ENCODE measurements at regions not wholly inside any gene's neighbourhood (a gene's known extent, or its start where the extent isn't known, plus 50 kb on each side); places are given as distances from the start of the nearest gene placed in this dataset.

DNA sequence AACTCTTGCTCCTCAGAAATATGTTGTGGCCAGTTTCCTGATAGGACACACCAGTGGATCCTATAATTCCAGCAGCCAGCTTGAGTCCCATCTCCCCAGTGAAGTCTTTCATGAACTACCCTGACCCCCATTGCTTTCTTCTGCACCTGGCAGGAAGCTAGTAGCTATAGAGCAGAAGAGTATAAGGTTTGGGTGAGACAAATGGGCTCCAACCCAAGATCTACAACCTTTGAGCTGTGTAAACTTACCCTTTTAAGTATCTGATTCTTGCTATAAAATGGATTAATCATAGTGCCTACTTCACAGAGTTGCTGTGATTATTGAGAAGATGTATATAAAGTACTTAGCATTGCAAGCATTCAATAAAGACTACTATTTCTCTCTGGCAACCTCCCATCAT, 396.9 kb upstream of the CADM1 start:
- no peak overlapping the region for H3K27ac ChIP-seq (ENCODE audit: low read length)
- no peaks in the 10 kb centered on the region for H3K9me3 ChIP-seq (ENCODE audit: control insufficient read depth, low read length)
- no peak overlapping the region for H3K4me3 ChIP-seq (ENCODE audit: low read length)
- H3K4me1 ChIP-seq (ENCODE audit: control insufficient read depth, insufficient read depth, low read length) = no peaks in the 10 kb centered on the region
- ATAC-seq (no peak), DNase-seq (no peak)
- no peaks in the 10 kb centered on the region for H3K27me3 ChIP-seq (ENCODE audit: control insufficient read depth, insufficient read depth)
- intact Hi-C loops (cut with DNase I) = no loop called here

GRCh38 chr11:115900111-115900510, 395.9 kb upstream of the CADM1 start:
- DNase-seq = no peak
- H3K4me3 ChIP-seq (ENCODE audit: low read length) = no peak overlapping the region
- no peaks in the 10 kb centered on the region for H3K9me3 ChIP-seq (ENCODE audit: control insufficient read depth, low read length)
- H3K27ac ChIP-seq (ENCODE audit: low read length) = no peak overlapping the region
- no peaks in the 10 kb centered on the region for H3K27me3 ChIP-seq (ENCODE audit: control insufficient read depth, insufficient read depth)
- ATAC-seq = no peak
- H3K4me1 ChIP-seq (ENCODE audit: control insufficient read depth, insufficient read depth, low read length) = no peaks in the 10 kb centered on the region
- intact Hi-C loops (cut with DNase I) = no loop called here
- WGBS = 87% methylated on average over 10 of the region's 10 CpGs

DNA sequence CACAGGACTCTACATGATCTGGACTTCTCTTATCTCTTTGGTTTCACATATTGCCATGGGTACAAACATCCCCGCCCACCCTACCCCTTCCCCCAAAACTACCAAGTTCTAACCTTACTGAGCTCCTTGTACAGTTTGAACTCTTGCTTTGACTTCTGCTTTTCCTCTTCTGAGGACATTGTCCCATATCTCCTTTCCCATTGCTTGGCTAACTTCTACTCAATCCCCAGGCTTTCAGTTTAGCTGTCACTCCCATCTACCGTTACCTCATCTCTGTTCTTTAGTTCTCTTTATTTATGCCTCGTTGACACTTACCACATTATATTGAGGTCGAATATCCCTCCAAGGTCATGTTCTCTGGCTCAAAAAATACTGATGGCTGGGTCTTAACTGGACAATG, 393.5 kb upstream of the CADM1 start:
- Histone ChIP-seq H3K4me1 (ENCODE audit: control insufficient read depth, insufficient read depth, low read length) (no peaks in the 10 kb centered on the region), H3K27ac (ENCODE audit: low read length) (no peak overlapping the region), H3K27me3 (ENCODE audit: control insufficient read depth, insufficient read depth) (no peaks in the 10 kb centered on the region), H3K4me3 (ENCODE audit: low read length) (no peak overlapping the region), H3K9me3 (ENCODE audit: control insufficient read depth, low read length) (no peaks in the 10 kb centered on the region)
- 38% methylated on average over 4 of the region's 4 CpGs for WGBS
- DNase-seq (no peak), ATAC-seq (no peak)
- intact Hi-C loops (cut with DNase I) = no loop called here

DNA sequence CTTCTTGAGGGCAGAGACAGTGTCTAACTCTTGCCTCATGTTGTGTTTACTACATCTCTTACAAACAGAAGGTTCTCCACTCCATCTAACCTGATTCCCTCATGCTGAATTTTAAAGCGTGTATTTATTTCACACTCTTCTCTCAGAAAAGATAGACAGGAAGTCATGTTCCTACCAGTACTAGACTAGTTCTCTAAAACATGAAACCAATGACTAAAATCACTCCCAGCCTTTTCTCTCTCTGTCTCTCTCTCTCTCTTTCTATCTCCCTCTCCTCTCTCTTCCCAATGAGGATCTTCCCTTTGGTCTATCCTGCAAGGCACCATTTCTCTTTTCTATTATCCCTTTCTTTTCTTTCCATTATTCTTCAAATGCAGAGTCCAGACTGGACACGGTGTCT, 391.9 kb upstream of the CADM1 start:
- 95% methylated on average over 2 of the region's 2 CpGs for WGBS
- no peak overlapping the region for H3K4me3 ChIP-seq (ENCODE audit: low read length)
- no peak overlapping the region for H3K27ac ChIP-seq (ENCODE audit: low read length)
- no peaks in the 10 kb centered on the region for H3K27me3 ChIP-seq (ENCODE audit: control insufficient read depth, insufficient read depth)
- intact Hi-C loops (cut with DNase I) = no loop called here
- no peaks in the 10 kb centered on the region for H3K4me1 ChIP-seq (ENCODE audit: control insufficient read depth, insufficient read depth, low read length)
- no peak for ATAC-seq
- no peaks in the 10 kb centered on the region for H3K9me3 ChIP-seq (ENCODE audit: control insufficient read depth, low read length)
- no peak for DNase-seq

GRCh38 chr11:115895594-115895993, 391.4 kb upstream of the CADM1 start:
- intact Hi-C loops (cut with DNase I) = no loop called here

DNA sequence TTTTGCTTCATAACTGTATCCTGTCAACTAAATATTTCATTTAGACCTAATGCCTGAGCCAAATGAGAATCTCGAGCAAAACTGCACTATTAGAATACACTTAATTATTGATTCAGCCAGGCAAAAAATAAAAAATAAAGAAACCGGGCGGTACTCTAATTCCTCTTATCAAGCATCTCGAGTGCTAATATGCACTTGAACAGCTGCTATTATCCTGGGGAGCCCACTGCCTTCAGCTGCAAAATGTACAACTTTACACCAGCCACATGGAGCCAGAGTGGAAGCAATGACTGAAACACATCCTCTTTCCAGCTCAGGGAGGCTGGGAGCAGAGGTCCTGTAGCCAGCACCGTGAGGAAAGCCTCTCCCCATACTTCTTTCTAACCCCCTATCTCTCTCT, 390.0 kb upstream of the CADM1 start:
- Histone ChIP-seq H3K4me3 (ENCODE audit: low read length) (no peak overlapping the region), H3K27me3 (ENCODE audit: control insufficient read depth, insufficient read depth) (no peaks in the 10 kb centered on the region), H3K4me1 (ENCODE audit: control insufficient read depth, insufficient read depth, low read length) (no peaks in the 10 kb centered on the region), H3K9me3 (ENCODE audit: control insufficient read depth, low read length) (no peaks in the 10 kb centered on the region), H3K27ac (ENCODE audit: low read length) (no peak overlapping the region)
- 56% methylated on average over 5 of the region's 5 CpGs for WGBS
- intact Hi-C loops (cut with DNase I) = no loop called here
- DNase-seq = no peak
- ATAC-seq = no peak

More at GRCh38 chr11:115895594-115895993, 391.4 kb upstream of the CADM1 start:
- Histone ChIP-seq H3K4me3 (ENCODE audit: low read length) (no peak overlapping the region), H3K9me3 (ENCODE audit: control insufficient read depth, low read length) (no peaks in the 10 kb centered on the region), H3K4me1 (ENCODE audit: control insufficient read depth, insufficient read depth, low read length) (no peaks in the 10 kb centered on the region), H3K27me3 (ENCODE audit: control insufficient read depth, insufficient read depth) (no peaks in the 10 kb centered on the region), H3K27ac (ENCODE audit: low read length) (no peak overlapping the region)
- DNase-seq (no peak), ATAC-seq (no peak)
- 99% methylated on average over 1 of the region's 1 CpG for WGBS

DNA sequence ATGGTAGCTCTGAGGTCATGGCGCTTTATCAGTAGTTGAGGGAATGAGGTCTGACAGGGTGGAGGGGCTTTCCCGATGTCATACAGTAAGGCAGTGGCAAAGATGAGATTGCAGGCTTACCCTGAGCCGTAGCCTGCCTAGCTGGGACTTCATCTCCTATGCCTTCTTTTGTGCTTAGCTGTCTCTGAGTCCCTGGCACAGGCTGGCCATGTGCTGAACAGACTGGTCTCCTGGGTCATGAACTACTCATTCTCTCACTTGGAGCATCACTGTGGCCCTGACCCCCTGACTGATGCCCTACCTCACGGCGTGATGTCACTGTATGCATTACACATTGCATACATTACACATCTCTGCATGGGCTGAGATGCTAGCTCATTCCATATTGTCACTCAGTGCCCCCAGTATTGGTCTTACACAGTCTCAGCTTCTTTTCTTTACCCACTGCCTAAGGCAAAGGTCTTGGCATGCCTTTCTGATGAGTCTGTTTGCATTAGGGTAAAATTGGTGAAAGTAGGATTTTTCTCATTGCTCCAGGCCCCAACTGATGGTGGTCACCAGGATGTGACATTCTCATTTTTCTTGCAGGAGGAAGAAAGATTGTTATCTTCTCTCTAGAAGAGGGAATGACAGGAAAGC, 389.4 kb upstream of the CADM1 start:
- DNase-seq (no peak), ATAC-seq (no peak)
- intact Hi-C loops (cut with DNase I) = no loop called here
- Histone ChIP-seq H3K4me3 (ENCODE audit: low read length) (no peak overlapping the region), H3K9me3 (ENCODE audit: control insufficient read depth, low read length) (no peaks in the 10 kb centered on the region), H3K27me3 (ENCODE audit: control insufficient read depth, insufficient read depth) (no peaks in the 10 kb centered on the region), H3K27ac (ENCODE audit: low read length) (no peak overlapping the region), H3K4me1 (ENCODE audit: control insufficient read depth, insufficient read depth, low read length) (no peaks in the 10 kb centered on the region)
- 85% methylated on average over 5 of the region's 5 CpGs for WGBS

- Histone ChIP-seq H3K4me3 (ENCODE audit: low read length) (no peak overlapping the region), H3K4me1 (ENCODE audit: control insufficient read depth, insufficient read depth, low read length) (no peaks in the 10 kb centered on the region), H3K9me3 (ENCODE audit: control insufficient read depth, low read length) (no peaks in the 10 kb centered on the region), H3K27me3 (ENCODE audit: control insufficient read depth, insufficient read depth) (no peaks in the 10 kb centered on the region), H3K27ac (ENCODE audit: low read length) (no peak overlapping the region)
- 60% methylated on average over 2 of the region's 2 CpGs for WGBS
- ATAC-seq = no peak
- no peak for DNase-seq
- intact Hi-C loops (cut with DNase I) = no loop called here
These were observed 387.8 kb upstream of the CADM1 start for GRCh38 chr11:115892016-115892415.

- intact Hi-C loops (cut with DNase I) = no loop called here
- ATAC-seq (no peak), DNase-seq (no peak)
- 47% methylated on average over 1 of the region's 1 CpG for WGBS
- no peaks in the 10 kb centered on the region for H3K4me1 ChIP-seq (ENCODE audit: control insufficient read depth, insufficient read depth, low read length)
- H3K9me3 ChIP-seq (ENCODE audit: control insufficient read depth, low read length) = no peaks in the 10 kb centered on the region
- H3K27me3 ChIP-seq (ENCODE audit: control insufficient read depth, insufficient read depth) = no peaks in the 10 kb centered on the region
- H3K27ac ChIP-seq (ENCODE audit: low read length) = no peak overlapping the region
- H3K4me3 ChIP-seq (ENCODE audit: low read length) = no peak overlapping the region
These were observed 387.4 kb upstream of the CADM1 start for GRCh38 chr11:115891581-115891980.

GRCh38 chr11:115890500-115890899, 386.3 kb upstream of the CADM1 start:
- H3K9me3 ChIP-seq (ENCODE audit: control insufficient read depth, low read length) = no peaks in the 10 kb centered on the region
- 94% methylated on average over 5 of the region's 5 CpGs for WGBS
- no peak for DNase-seq
- H3K4me1 ChIP-seq (ENCODE audit: control insufficient read depth, insufficient read depth, low read length) = no peaks in the 10 kb centered on the region
- intact Hi-C loops (cut with DNase I) = no loop called here
- H3K4me3 ChIP-seq (ENCODE audit: low read length) = no peak overlapping the region
- ATAC-seq = no peak
- no peak overlapping the region for H3K27ac ChIP-seq (ENCODE audit: low read length)
- no peaks in the 10 kb centered on the region for H3K27me3 ChIP-seq (ENCODE audit: control insufficient read depth, insufficient read depth)

DNA sequence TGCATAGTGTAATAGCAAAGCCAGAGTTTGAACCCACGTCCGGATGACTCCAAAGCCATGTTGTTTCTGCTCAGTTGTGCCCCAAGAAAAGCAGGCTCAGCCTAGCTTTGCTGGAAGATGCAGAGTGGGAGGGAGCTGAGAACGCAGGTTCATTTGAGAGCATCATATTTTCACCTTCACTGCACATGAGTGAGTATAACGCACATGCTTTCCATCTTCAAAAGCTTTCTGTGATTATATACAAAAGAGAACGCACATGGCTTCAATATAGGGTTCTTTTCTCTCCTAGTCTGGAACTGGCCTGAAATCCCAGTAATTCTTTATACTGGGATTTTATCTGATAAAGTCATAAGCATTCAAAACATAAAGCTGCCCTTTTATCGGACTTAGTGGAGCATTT, 385.5 kb upstream of the CADM1 start:
- no peaks in the 10 kb centered on the region for H3K27me3 ChIP-seq (ENCODE audit: control insufficient read depth, insufficient read depth)
- intact Hi-C loops (cut with DNase I) = loop anchor here in 1 of 4 donors (10.0 kb wide), 1 partner anchor 55 kb away; no protein-coding TSS in a partner anchor
- DNase-seq (no peak), ATAC-seq (no peak)
- H3K9me3 ChIP-seq (ENCODE audit: control insufficient read depth, low read length) = no peaks in the 10 kb centered on the region
- H3K27ac ChIP-seq (ENCODE audit: low read length) = no peak overlapping the region
- no peaks in the 10 kb centered on the region for H3K4me1 ChIP-seq (ENCODE audit: control insufficient read depth, insufficient read depth, low read length)
- 88% methylated on average over 6 of the region's 6 CpGs for WGBS
- H3K4me3 ChIP-seq (ENCODE audit: low read length) = no peak overlapping the region

GRCh38 chr11:115887727-115888126, 383.5 kb upstream of the CADM1 start:
- DNase-seq (no peak), ATAC-seq (no peak)
- H3K9me3 ChIP-seq (ENCODE audit: control insufficient read depth, low read length) = no peaks in the 10 kb centered on the region
- H3K4me1 ChIP-seq (ENCODE audit: control insufficient read depth, insufficient read depth, low read length) = no peaks in the 10 kb centered on the region
- no peak overlapping the region for H3K27ac ChIP-seq (ENCODE audit: low read length)
- no peak overlapping the region for H3K4me3 ChIP-seq (ENCODE audit: low read length)
- intact Hi-C loops (cut with DNase I) = loop anchor here in 1 of 4 donors (10.0 kb wide), 1 partner anchor 57 kb away; no protein-coding TSS in a partner anchor
- 90% methylated on average over 8 of the region's 8 CpGs for WGBS
- no peaks in the 10 kb centered on the region for H3K27me3 ChIP-seq (ENCODE audit: control insufficient read depth, insufficient read depth)

All from right cardiac atrium (tissue), 5 donors.